Smooth muscle cell (in vitro differentiated cells): ENCODE measurements at regions not wholly inside any gene's neighbourhood (a gene's known extent, or its start where the extent isn't known, plus 50 kb on each side); places are given as distances from the start of the nearest gene placed in this dataset.

Experiments used
- DNase-seq: peaks from one replicate; lab custom pipeline; 2025; ENCODE audit not compliant: unreplicated experiment; lab: John Stamatoyannopoulos, UW
- H2AFZ ChIP-seq: fragments of 200-600 bp; sonication (generic); 2 replicates; pipeline ENCODE4 v1.6.0; 2016; ENCODE audit warnings: antibody characterized with exemption, low read depth, mild to moderate bottlenecking
- H3F3A ChIP-seq: fragments of 200-600 bp; sonication (generic); 2 replicates; pipeline ENCODE4 v1.6.0; 2017; ENCODE audit warnings: antibody characterized with exemption, low read depth
- H3K27ac ChIP-seq: fragments of 200-600 bp; sonication (generic); 2 replicates; pipeline ENCODE4 v1.5.1; 2016; ENCODE audit warnings: low read depth, mild to moderate bottlenecking
- H3K27me3 ChIP-seq: fragments of 200-600 bp; sonication (generic); 2 replicates; pipeline ENCODE4 v1.6.1; 2016; ENCODE audit warnings: low read depth, mild to moderate bottlenecking
- H3K36me3 ChIP-seq: fragments of 200-600 bp; sonication (generic); 2 replicates; pipeline ENCODE4 v1.5.1; 2016; ENCODE audit warnings: low read depth
- H3K4me1 ChIP-seq: fragments of 200-600 bp; sonication (generic); 2 replicates; pipeline ENCODE4 v1.5.1; 2016; ENCODE audit warnings: low read depth
- H3K4me2 ChIP-seq: fragments of 200-600 bp; sonication (generic); 2 replicates; pipeline ENCODE4 v1.6.0; 2016; ENCODE audit warnings: mild to moderate bottlenecking
- H3K4me3 ChIP-seq: fragments of 200-600 bp; sonication (generic); 2 replicates; pipeline ENCODE4 v1.5.1; 2016; ENCODE audit warnings: mild to moderate bottlenecking
- H3K79me2 ChIP-seq: fragments of 200-600 bp; sonication (generic); 2 replicates; pipeline ENCODE4 v1.6.0; 2016; ENCODE audit warnings: low read depth, mild to moderate bottlenecking
- H3K9ac ChIP-seq: fragments of 200-600 bp; sonication (generic); 2 replicates; pipeline ENCODE4 v1.6.0; 2016; ENCODE audit warnings: low read depth
- H3K9me3 ChIP-seq: fragments of 200-600 bp; sonication (generic); replicated peaks from 2 replicates; pipeline ENCODE4 v1.5.1; 2016; ENCODE audit warnings: low read depth
- H4K20me1 ChIP-seq: fragments of 200-600 bp; sonication (generic); 2 replicates; pipeline ENCODE4 v1.6.0; 2016; ENCODE audit warnings: low read depth
- CTCF ChIP-seq: fragments of 200-600 bp; sonication (generic); IDR thresholded peaks from 2 replicates; pipeline ENCODE4 v1.5.1; 2017; ENCODE audit warnings: borderline replicate concordance, mild to moderate bottlenecking, antibody characterized with exemption; ENCODE audit not compliant: insufficient read depth, poor library complexity, severe bottlenecking
- WGBS: methylation state at CpG from one replicate; pipeline ENCODE4 v1.1.7; 2016; ENCODE audit warnings: low lambda C conversion rate; 5-methylcytosine and 5-hydroxymethylcytosine counted together

GRCh38 chr2:239788576-239789098 lies 236.5 kb downstream of the NDUFA10 start:
- Histone ChIP-seq H3K4me2 (no peak overlapping the region), H4K20me1 (no peaks in the 10 kb centered on the region), H3K27me3 (no peaks in the 10 kb centered on the region), H3K4me3 (no peak overlapping the region), H3K4me1 (peaks cover 4% of the 10 kb centered on the region), H3K79me2 (no peaks in the 10 kb centered on the region), H3K9ac (no peak overlapping the region), H3K9me3 (no peaks in the 10 kb centered on the region), H3K27ac (no peak overlapping the region), H3F3A (no peaks in the 10 kb centered on the region), H2AFZ (no peak overlapping the region), H3K36me3 (no peaks in the 10 kb centered on the region)
- 85% methylated on average over 6 of the region's 6 CpGs for WGBS
- no peak for TF ChIP-seq CTCF
- no peak for DNase-seq

- no peaks in the 10 kb centered on the region for H3K79me2 ChIP-seq
- H4K20me1 ChIP-seq = no peaks in the 10 kb centered on the region
- no peak for DNase-seq
- 80% methylated on average over 6 of the region's 6 CpGs for WGBS
- H3K4me3 ChIP-seq = no peak overlapping the region
- H3K27ac ChIP-seq = no peak overlapping the region
- no peaks in the 10 kb centered on the region for H3K27me3 ChIP-seq
- no peak overlapping the region for H3K9ac ChIP-seq
- TF ChIP-seq CTCF = no peak
- no peaks in the 10 kb centered on the region for H3K9me3 ChIP-seq
- H3K4me1 ChIP-seq = peaks cover 4% of the 10 kb centered on the region
- no peaks in the 10 kb centered on the region for H3K36me3 ChIP-seq
- no peaks in the 10 kb centered on the region for H3F3A ChIP-seq
- H2AFZ ChIP-seq = no peak overlapping the region
- H3K4me2 ChIP-seq = no peak overlapping the region
These were observed 237.5 kb downstream of the NDUFA10 start for GRCh38 chr2:239787538-239788050.

GRCh38 chr2:239786791-239787190 lies 238.4 kb downstream of the NDUFA10 start:
- H2AFZ ChIP-seq = no peak overlapping the region
- H3K79me2 ChIP-seq = no peaks in the 10 kb centered on the region
- H3K4me1 ChIP-seq = peaks cover 4% of the 10 kb centered on the region
- H4K20me1 ChIP-seq = no peaks in the 10 kb centered on the region
- H3K27me3 ChIP-seq = no peaks in the 10 kb centered on the region
- H3K27ac ChIP-seq = no peak overlapping the region
- no peak overlapping the region for H3K9ac ChIP-seq
- WGBS = 78% methylated on average over 2 of the region's 2 CpGs
- DNase-seq = no peak
- no peaks in the 10 kb centered on the region for H3F3A ChIP-seq
- no peaks in the 10 kb centered on the region for H3K9me3 ChIP-seq
- H3K36me3 ChIP-seq = no peaks in the 10 kb centered on the region
- no peak for TF ChIP-seq CTCF
- H3K4me3 ChIP-seq = no peak overlapping the region
- H3K4me2 ChIP-seq = no peak overlapping the region

GRCh38 chr2:239781454-239781853 lies 243.7 kb downstream of the NDUFA10 start:
- no peak overlapping the region for H3K9ac ChIP-seq
- no peaks in the 10 kb centered on the region for H3K79me2 ChIP-seq
- H2AFZ ChIP-seq = no peak overlapping the region
- no peak overlapping the region for H3K4me3 ChIP-seq
- WGBS = 87% methylated on average over 5 of the region's 5 CpGs
- no peak for TF ChIP-seq CTCF
- no peaks in the 10 kb centered on the region for H3K9me3 ChIP-seq
- no peaks in the 10 kb centered on the region for H4K20me1 ChIP-seq
- DNase-seq = no peak
- H3K4me2 ChIP-seq = no peak overlapping the region
- no peaks in the 10 kb centered on the region for H3F3A ChIP-seq
- no peaks in the 10 kb centered on the region for H3K27me3 ChIP-seq
- peaks cover 4% of the 10 kb centered on the region for H3K4me1 ChIP-seq
- H3K27ac ChIP-seq = no peak overlapping the region
- H3K36me3 ChIP-seq = no peaks in the 10 kb centered on the region
